Adrenal gland (tissue), 9 donors: ENCODE measurements at regions not wholly inside any gene's neighbourhood (a gene's known extent, or its start where the extent isn't known, plus 50 kb on each side); places are given as distances from the start of the nearest gene placed in this dataset.
A peak's percentile ranks its signal among the peaks of the same experiment; 100 is the strongest.

Experiments used
- DNase-seq, 7 donors: peaks; one replicate each; pipeline ENCODE4 v3.0.0-alpha.2; 2019 to 2020
- H3K27ac ChIP-seq, 5 donors: fragments of 200-600 bp; sonication (generic) in 4 of 5; 1 replicate in 3 of 5; 2 replicates in 2 of 5; pipeline versions ENCODE4 v1.5.1 to v1.8.0; 2016 to 2020; ENCODE audit warnings: mild to moderate bottlenecking in 1 of 5
- H3K27me3 ChIP-seq: fragments of 200-600 bp; 2 replicates; pipeline ENCODE4 v1.8.0; 2021
- H3K36me3 ChIP-seq, 2 donors: fragments of 200-600 bp; replicated peaks in 1 of 2; 1 replicate in 1 of 2; 2 replicates in 1 of 2; pipeline versions ENCODE4 v1.5.1 to v1.8.0; 2018 to 2022
- H3K4me1 ChIP-seq, 2 donors: fragments of 200-600 bp; replicated peaks in 1 of 2; 1 replicate in 1 of 2; 2 replicates in 1 of 2; pipeline versions ENCODE4 v1.5.1 to v1.8.0; 2018 to 2021
- H3K4me3 ChIP-seq, 4 donors: fragments of 200-600 bp; sonication (generic) in 3 of 4; one replicate each; pipeline ENCODE4 v1.5.1; 2016 to 2018
- H3K9me3 ChIP-seq, 3 donors: fragments of 200-600 bp; sonication (generic) in 1 of 3; replicated peaks in 1 of 3; 1 replicate in 2 of 3; 2 replicates in 1 of 3; pipeline versions ENCODE4 v1.5.1 to v1.8.0; 2016 to 2021
- POLR2A ChIP-seq, 2 donors: fragments of 450-650 bp; IDR thresholded peaks; one replicate each; pipeline ENCODE4 v1.6.1; 2017; ENCODE audit warnings: antibody characterized with exemption in 2 of 2, mild to moderate bottlenecking in 2 of 2, moderate library complexity in 1 of 2
- WGBS, 4 donors: extraction: QIAGEN DNeasy Blood & Tissue Kit in 2 of 4; methylation state at CpG; one replicate each; pipeline versions ENCODE4 v1.1.5 to v1.1.7; 2013 to 2017; 5-methylcytosine and 5-hydroxymethylcytosine counted together
- intact Hi-C, 2 donors: fragments of 100-400 bp; cut with DNase I; formaldehyde crosslinking; loops; one replicate each; pipeline versions ENCODE4 v1.14.1 to v1.15.0; 2022 to 2023
- TF ChIP-seq, protein P1 (sequence below), 6 experiments: fragments of 450-650 bp in 4 of 6; fragments of 200-600 bp in 2 of 6; sonication (generic) in 1 of 6; IDR thresholded peaks; 1 replicate in 5 of 6; 2 replicates in 1 of 6; pipeline versions ENCODE4 v1.5.1 to v1.8.0; 2016 to 2021; ENCODE audit warnings: antibody characterized with exemption in 6 of 6, mild to moderate bottlenecking in 2 of 6, moderate library complexity in 1 of 6
- donor health status: healthy with polysubstance abuse.
- donor health status: Bipolar disorder and iron deficiency.
- donor health status: DM: yes; HTN: yes; CAD: no.
- donor health status: DM: no; HTN: no; CAD: no.
- donor health status: DM: no; HTN: no; CAD: no.

GRCh38 chr13:80139196-80139595 lies 201.7 kb downstream of the SPRY2 start:
- Histone ChIP-seq H3K27ac (no peak overlapping the region), H3K36me3 (no peaks in the 10 kb centered on the region), H3K4me3 (no peak overlapping the region), H3K27me3 (no peaks in the 10 kb centered on the region), H3K4me1 (no peaks in the 10 kb centered on the region), H3K9me3 (no peaks in the 10 kb centered on the region)
- DNase-seq, result no peak
- no peak for TF ChIP-seq POLR2A (IDR thresholded peaks at IDR 0.05)
- TF ChIP-seq, protein P1, sequence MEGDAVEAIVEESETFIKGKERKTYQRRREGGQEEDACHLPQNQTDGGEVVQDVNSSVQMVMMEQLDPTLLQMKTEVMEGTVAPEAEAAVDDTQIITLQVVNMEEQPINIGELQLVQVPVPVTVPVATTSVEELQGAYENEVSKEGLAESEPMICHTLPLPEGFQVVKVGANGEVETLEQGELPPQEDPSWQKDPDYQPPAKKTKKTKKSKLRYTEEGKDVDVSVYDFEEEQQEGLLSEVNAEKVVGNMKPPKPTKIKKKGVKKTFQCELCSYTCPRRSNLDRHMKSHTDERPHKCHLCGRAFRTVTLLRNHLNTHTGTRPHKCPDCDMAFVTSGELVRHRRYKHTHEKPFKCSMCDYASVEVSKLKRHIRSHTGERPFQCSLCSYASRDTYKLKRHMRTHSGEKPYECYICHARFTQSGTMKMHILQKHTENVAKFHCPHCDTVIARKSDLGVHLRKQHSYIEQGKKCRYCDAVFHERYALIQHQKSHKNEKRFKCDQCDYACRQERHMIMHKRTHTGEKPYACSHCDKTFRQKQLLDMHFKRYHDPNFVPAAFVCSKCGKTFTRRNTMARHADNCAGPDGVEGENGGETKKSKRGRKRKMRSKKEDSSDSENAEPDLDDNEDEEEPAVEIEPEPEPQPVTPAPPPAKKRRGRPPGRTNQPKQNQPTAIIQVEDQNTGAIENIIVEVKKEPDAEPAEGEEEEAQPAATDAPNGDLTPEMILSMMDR (IDR thresholded peaks at IDR 0.05), result no peak
- intact Hi-C loops, result no loop called here
- WGBS, 4 donors, result 87 to 95% (median 94%) methylated on average over 2 of the region's 2 CpGs

- TF ChIP-seq, protein P1 (IDR thresholded peaks at IDR 0.05), result no peak
- no peak for TF ChIP-seq POLR2A (IDR thresholded peaks at IDR 0.05)
- no peak overlapping the region for H3K27ac ChIP-seq
- 57 to 80% (median 69%) methylated on average over 3 of the region's 3 CpGs for WGBS, 4 donors
- DNase-seq, result no peak
- intact Hi-C loops, result no loop called here
- H3K36me3 ChIP-seq, result no peaks in the 10 kb centered on the region
- H3K27me3 ChIP-seq, result no peaks in the 10 kb centered on the region
- H3K4me3 ChIP-seq, result no peak overlapping the region
- no peaks in the 10 kb centered on the region for H3K9me3 ChIP-seq
- H3K4me1 ChIP-seq, result peaks cover 4 to 5% of the 10 kb centered on the region in 2 donors
These were observed 202.9 kb downstream of the SPRY2 start for GRCh38 chr13:80137994-80138393.

DNA sequence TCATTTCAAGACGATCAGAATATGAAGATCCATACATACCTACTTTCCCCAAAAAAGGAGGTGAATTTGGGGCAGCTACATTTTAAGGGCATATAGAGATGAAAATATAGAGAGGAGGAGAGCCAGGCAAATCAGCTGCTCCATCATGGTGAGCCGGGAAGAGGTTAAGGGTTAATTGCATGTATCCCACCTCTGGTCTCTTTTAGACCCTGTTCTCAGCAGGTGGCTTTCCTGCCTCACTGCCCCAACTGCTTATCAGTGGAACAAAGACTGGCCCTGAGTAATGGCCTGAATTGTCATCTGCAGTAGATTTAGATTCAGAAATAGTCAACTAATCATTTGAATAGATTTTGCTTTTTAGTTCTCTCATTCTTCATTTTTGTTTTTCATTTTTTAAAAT lies 206.6 kb downstream of the SPRY2 start:
- no peak overlapping the region for H3K4me3 ChIP-seq
- TF ChIP-seq POLR2A (IDR thresholded peaks at IDR 0.05), result no peak
- TF ChIP-seq, protein P1 (IDR thresholded peaks at IDR 0.05), result no peak
- H3K36me3 ChIP-seq, result no peaks in the 10 kb centered on the region
- peak overlapping the region in 1 of 5 donors; percentile 65 for H3K27ac ChIP-seq
- H3K9me3 ChIP-seq, result no peaks in the 10 kb centered on the region
- no peaks in the 10 kb centered on the region for H3K27me3 ChIP-seq
- intact Hi-C loops, result no loop called here
- DNase-seq, result no peak
- WGBS, 4 donors, result 80 to 86% (median 84%) methylated on average over 2 of the region's 2 CpGs
- H3K4me1 ChIP-seq, result peaks cover 18 to 23% of the 10 kb centered on the region in 2 donors

DNA sequence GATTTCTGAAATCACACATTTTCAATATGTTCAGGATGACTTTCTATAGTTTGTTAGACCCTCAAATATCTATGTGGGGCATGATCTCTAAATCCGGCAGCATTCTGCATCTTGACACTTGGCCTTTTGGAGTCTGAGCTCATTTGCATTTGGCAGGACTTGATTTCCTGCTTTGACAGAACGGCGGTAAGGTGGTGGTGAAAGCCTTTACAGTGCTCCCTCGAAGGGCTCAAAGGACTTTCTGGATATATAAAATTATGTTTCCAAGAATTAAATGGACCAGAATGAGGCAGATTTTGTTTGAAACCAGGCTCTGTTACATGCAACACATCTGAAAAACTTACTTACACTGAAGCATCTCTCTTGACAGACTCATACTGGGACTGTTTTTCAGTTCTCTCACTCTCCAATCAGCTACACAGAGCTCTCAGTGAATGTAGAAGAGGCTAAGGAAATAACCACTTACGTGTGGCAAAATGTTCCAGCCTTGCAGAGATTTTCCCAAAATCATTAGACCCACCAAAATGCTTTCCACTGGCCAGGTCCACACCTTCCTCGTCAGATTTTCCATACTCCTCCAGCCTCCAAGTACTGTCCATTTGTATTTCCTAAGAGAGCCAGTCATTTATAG lies 207.2 kb downstream of the SPRY2 start:
- no peak for DNase-seq
- WGBS, 4 donors, result 62 to 64% (median 63%) methylated on average over 6 of the region's 6 CpGs
- Histone ChIP-seq H3K4me1 (peaks cover 18 to 23% of the 10 kb centered on the region in 2 donors), H3K27ac (peak overlapping the region in 3 of 5 donors; percentile 50 to 65 (median 50)), H3K4me3 (no peak overlapping the region), H3K9me3 (no peaks in the 10 kb centered on the region), H3K36me3 (no peaks in the 10 kb centered on the region), H3K27me3 (no peaks in the 10 kb centered on the region)
- intact Hi-C loops, result no loop called here
- no peak for TF ChIP-seq POLR2A (IDR thresholded peaks at IDR 0.05)
- TF ChIP-seq, protein P1 (IDR thresholded peaks at IDR 0.05), result no peak
